ENCODE measurements at regions not wholly inside any gene's neighbourhood (a gene's known extent, or its start where the extent isn't known, plus 50 kb on each side); places are given as distances from the start of the nearest gene placed in this dataset.

DNA sequence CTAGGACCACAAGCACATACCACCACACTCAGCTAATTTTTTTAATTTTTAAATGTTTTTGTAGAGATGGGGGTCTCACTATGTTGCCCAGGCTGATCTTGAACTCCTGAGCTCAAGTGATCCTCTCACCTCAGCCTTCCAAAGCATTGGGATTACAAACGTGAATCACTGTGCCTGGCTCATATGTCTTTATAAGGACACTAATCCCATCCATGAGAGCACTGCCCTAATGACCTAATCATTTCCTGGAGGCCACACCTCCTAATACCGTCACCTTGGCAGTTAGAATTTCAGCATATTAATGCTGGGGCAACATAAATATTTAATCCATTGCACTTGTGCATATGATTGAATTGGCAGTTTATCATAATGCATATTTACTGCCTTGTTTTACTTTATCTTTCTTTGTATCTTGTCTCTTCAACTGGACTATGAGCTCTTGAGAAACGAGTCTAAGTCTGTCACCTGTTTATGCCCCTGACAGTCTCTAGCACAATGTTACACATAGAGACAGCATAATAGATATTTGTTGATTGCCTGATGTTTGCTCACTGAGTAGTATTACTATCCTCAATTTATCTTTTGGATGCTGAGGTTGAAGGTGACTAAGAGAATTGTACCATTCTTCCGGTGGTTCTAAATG lies 172.0 kb downstream of the AASDH start:
- TF ChIP-seq, protein P1, sequence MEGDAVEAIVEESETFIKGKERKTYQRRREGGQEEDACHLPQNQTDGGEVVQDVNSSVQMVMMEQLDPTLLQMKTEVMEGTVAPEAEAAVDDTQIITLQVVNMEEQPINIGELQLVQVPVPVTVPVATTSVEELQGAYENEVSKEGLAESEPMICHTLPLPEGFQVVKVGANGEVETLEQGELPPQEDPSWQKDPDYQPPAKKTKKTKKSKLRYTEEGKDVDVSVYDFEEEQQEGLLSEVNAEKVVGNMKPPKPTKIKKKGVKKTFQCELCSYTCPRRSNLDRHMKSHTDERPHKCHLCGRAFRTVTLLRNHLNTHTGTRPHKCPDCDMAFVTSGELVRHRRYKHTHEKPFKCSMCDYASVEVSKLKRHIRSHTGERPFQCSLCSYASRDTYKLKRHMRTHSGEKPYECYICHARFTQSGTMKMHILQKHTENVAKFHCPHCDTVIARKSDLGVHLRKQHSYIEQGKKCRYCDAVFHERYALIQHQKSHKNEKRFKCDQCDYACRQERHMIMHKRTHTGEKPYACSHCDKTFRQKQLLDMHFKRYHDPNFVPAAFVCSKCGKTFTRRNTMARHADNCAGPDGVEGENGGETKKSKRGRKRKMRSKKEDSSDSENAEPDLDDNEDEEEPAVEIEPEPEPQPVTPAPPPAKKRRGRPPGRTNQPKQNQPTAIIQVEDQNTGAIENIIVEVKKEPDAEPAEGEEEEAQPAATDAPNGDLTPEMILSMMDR (IDR thresholded peaks at IDR 0.05; ENCODE audit: unreplicated experiment), result no peak
- Mint-ChIP-seq H3K27me3 (ENCODE audit: low read depth) (no peaks in the 10 kb centered on the region), H3K36me3 (peaks cover 14% of the 10 kb centered on the region), H3K27ac (no peak overlapping the region), H3K4me1 (peaks cover 18% of the 10 kb centered on the region), H3K4me3 (no peak overlapping the region), H3K9me3 (peaks cover 10% of the 10 kb centered on the region)
- no peak for DNase-seq (ENCODE audit: low spot score in 2 of 2, unreplicated experiment in 2 of 2)

DNA sequence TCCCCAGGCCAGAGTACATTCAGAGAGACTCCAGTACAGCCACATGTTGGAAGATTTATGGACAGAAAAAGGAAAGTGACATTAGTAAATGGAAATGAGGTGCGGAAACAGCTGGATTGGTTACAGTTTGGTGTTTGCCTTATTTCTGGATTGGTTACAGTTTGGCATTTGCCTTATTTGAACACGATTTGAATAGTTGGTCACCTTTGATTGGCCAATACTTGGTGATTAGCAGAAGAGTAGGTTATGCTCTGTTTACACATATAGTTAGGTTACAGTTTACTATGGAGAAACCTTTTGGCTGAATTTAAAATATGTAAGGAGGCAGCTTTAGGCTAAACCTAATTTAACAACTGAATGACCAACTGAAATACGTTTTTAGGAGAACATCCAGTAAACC lies 173.7 kb downstream of the AASDH start:
- H3K27ac Mint-ChIP-seq, result no peak overlapping the region
- H3K9me3 Mint-ChIP-seq, result peaks cover 10% of the 10 kb centered on the region
- H3K27me3 Mint-ChIP-seq (ENCODE audit: low read depth), result no peaks in the 10 kb centered on the region
- TF ChIP-seq, protein P1 (IDR thresholded peaks at IDR 0.05; ENCODE audit: unreplicated experiment), result no peak
- no peak for DNase-seq (ENCODE audit: low spot score in 2 of 2, unreplicated experiment in 2 of 2)
- peaks cover 16% of the 10 kb centered on the region for H3K4me1 Mint-ChIP-seq
- H3K36me3 Mint-ChIP-seq, result peaks cover 16% of the 10 kb centered on the region
- no peak overlapping the region for H3K4me3 Mint-ChIP-seq

DNA sequence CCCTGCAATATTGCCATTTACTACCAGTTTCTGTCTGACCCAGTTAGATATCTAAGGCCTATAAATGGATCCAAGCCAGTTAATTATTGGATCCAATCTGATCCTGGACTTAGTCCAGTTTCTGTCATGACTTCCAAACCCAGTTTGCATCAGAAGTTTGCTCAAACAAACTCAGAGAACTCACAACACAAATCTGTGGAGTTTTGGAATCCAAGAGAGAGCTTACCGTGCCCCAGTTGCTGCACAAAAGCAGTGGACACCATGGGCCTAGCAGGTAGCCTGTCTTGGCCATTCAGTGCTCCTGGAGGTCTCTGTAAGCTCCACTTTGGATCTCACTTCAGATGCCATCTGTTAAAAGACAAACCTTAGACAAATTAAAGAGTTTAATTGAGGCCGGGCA lies 174.5 kb downstream of the AASDH start:
- H3K36me3 Mint-ChIP-seq, result peaks cover 16% of the 10 kb centered on the region
- no peaks in the 10 kb centered on the region for H3K27me3 Mint-ChIP-seq (ENCODE audit: low read depth)
- peaks cover 13% of the 10 kb centered on the region for H3K4me1 Mint-ChIP-seq
- no peak overlapping the region for H3K27ac Mint-ChIP-seq
- peaks cover 10% of the 10 kb centered on the region for H3K9me3 Mint-ChIP-seq
- DNase-seq (ENCODE audit: low spot score in 2 of 2, unreplicated experiment in 2 of 2), result no peak
- no peak overlapping the region for H3K4me3 Mint-ChIP-seq
- TF ChIP-seq, protein P1 (IDR thresholded peaks at IDR 0.05; ENCODE audit: unreplicated experiment), result no peak

DNA sequence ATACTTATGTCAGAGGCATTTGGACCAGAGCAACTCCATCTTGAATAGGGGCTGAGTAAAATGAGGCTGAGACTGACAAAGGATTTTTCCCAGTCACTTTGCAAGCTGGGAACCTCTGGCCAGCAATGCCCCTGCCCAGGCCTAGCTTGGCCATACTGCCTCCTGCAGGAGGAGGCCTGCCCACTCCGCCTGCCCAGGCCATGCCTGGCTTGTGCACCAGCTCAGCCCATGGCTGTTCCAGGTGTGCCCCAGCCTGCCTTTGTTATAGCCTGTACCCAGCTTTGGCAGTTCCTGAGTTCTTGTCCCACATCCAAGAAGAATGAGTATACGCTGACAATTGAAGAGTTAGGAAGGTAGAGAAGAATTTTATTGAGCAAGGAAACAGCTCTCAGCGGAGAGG lies 176.1 kb downstream of the AASDH start:
- H3K27ac Mint-ChIP-seq, result no peak overlapping the region
- TF ChIP-seq, protein P1 (IDR thresholded peaks at IDR 0.05; ENCODE audit: unreplicated experiment), result no peak
- DNase-seq (ENCODE audit: low spot score in 2 of 2, unreplicated experiment in 2 of 2), result no peak
- no peak overlapping the region for H3K4me3 Mint-ChIP-seq
- H3K36me3 Mint-ChIP-seq, result peaks cover 16% of the 10 kb centered on the region
- H3K4me1 Mint-ChIP-seq, result peaks cover 2% of the 10 kb centered on the region
- no peaks in the 10 kb centered on the region for H3K27me3 Mint-ChIP-seq (ENCODE audit: low read depth)
- H3K9me3 Mint-ChIP-seq, result peaks cover 10% of the 10 kb centered on the region

DNA sequence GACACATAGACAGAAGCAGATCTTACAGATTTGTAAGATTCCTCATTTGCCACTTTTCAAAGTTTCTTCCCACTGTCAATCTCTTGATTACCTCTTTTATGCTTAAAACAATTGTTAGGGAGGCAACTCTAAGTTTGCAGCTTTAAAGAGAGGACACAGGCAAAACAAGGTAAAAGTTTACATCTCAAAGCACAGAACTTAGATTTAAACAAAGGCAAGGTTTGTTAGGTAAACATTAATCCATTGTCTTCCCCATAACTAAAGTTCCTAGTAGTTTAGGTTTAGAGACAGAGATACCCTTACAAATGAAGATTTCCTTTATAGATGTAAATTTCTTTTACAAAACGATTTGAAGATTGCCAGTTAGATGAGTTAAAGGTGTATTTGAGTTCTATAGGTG lies 176.9 kb downstream of the AASDH start:
- Mint-ChIP-seq H3K9me3 (peaks cover 10% of the 10 kb centered on the region), H3K27ac (no peak overlapping the region), H3K4me1 (no peaks in the 10 kb centered on the region), H3K4me3 (no peak overlapping the region), H3K27me3 (ENCODE audit: low read depth) (no peaks in the 10 kb centered on the region), H3K36me3 (peaks cover 16% of the 10 kb centered on the region)
- no peak for DNase-seq (ENCODE audit: low spot score in 2 of 2, unreplicated experiment in 2 of 2)
- TF ChIP-seq, protein P1 (IDR thresholded peaks at IDR 0.05; ENCODE audit: unreplicated experiment), result no peak

DNA sequence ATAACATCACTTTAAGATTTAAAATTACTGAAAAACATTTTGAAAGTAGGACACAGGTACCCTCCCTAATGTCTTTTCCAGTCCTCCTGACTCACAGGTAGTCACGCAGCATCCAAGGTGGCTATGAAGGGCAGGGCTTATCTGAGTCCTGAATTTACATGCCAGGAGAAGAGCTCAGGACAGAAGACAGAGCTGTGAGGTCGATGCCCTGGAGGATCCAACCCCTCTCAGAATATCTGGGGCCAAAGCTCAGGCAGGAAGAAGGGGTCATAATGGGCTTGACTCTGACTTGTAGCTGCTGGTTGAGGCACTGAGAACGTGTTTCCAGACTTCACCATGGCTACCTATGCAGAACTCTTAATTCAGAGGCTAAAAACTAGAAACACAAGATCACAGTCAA lies 177.5 kb downstream of the AASDH start:
- DNase-seq (ENCODE audit: low spot score in 2 of 2, unreplicated experiment in 2 of 2), result no peak
- Mint-ChIP-seq H3K9me3 (peaks cover 10% of the 10 kb centered on the region), H3K27me3 (ENCODE audit: low read depth) (no peaks in the 10 kb centered on the region), H3K36me3 (peaks cover 16% of the 10 kb centered on the region), H3K4me1 (no peaks in the 10 kb centered on the region), H3K4me3 (no peak overlapping the region), H3K27ac (no peak overlapping the region)
- TF ChIP-seq, protein P1 (IDR thresholded peaks at IDR 0.05; ENCODE audit: unreplicated experiment), result no peak
